DOHH2 (cell line): ENCODE measurements at regions not wholly inside any gene's neighbourhood (a gene's known extent, or its start where the extent isn't known, plus 50 kb on each side); places are given as distances from the start of the nearest gene placed in this dataset.
"Not testable (repeated sequence)": the region's sequence is repeated elsewhere in the genome, so short reads cannot be mapped to it uniquely, and the experiment has no call there.

Source experiments
- H3F3A ChIP-seq: fragments of 200-600 bp; sonication (generic), shearing (Covaris generic); 2 replicates; pipeline ENCODE4 v1.6.0; 2016; ENCODE audit warnings: antibody characterized with exemption, mild to moderate bottlenecking; ENCODE audit not compliant: control insufficient read depth, insufficient read depth
- H3K27ac ChIP-seq: fragments of 200-600 bp; sonication (generic); 2 replicates; pipeline ENCODE4 v1.5.1; 2014; ENCODE audit warnings: low read depth, mild to moderate bottlenecking, low read length, moderate library complexity
- H3K27me3 ChIP-seq: fragments of 200-600 bp; sonication (generic); 2 replicates; pipeline ENCODE4 v1.6.1; 2014; ENCODE audit warnings: mild to moderate bottlenecking, low read length, mixed read lengths; ENCODE audit not compliant: control insufficient read depth
- H3K36me3 ChIP-seq: fragments of 200-600 bp; sonication (generic); 2 replicates; pipeline ENCODE4 v1.6.1; 2014; ENCODE audit warnings: mild to moderate bottlenecking, low read length, moderate library complexity, mixed read lengths; ENCODE audit not compliant: control insufficient read depth
- H3K4me1 ChIP-seq: fragments of 200-600 bp; sonication (generic); 2 replicates; pipeline ENCODE4 v1.6.1; 2014; ENCODE audit warnings: mild to moderate bottlenecking, low read length, mixed read lengths; ENCODE audit not compliant: control insufficient read depth
- H3K4me2 ChIP-seq: fragments of 200-600 bp; sonication (generic); 2 replicates; pipeline ENCODE4 v1.6.0; 2014; ENCODE audit warnings: mild to moderate bottlenecking, low read length, moderate library complexity
- H3K4me3 ChIP-seq: fragments of 200-600 bp; sonication (generic); 2 replicates; pipeline ENCODE4 v1.5.1; 2014; ENCODE audit warnings: mild to moderate bottlenecking, low read length, mixed read lengths
- H3K79me2 ChIP-seq: fragments of 200-600 bp; sonication (generic); 2 replicates; pipeline ENCODE4 v1.6.1; 2014; ENCODE audit warnings: mild to moderate bottlenecking, low read length, mixed read lengths; ENCODE audit not compliant: control insufficient read depth
- H3K9me2 ChIP-seq: fragments of 200-600 bp; sonication (generic); replicated peaks from 2 replicates; pipeline ENCODE4 v1.6.1; 2014; ENCODE audit warnings: mild to moderate bottlenecking, low read length, mixed read lengths; ENCODE audit not compliant: control insufficient read depth
- H3K9me3 ChIP-seq: fragments of 200-600 bp; sonication (generic); 2 replicates; pipeline ENCODE4 v1.6.1; 2014; ENCODE audit warnings: antibody characterized with exemption, low read length, mixed read lengths; ENCODE audit not compliant: control insufficient read depth, insufficient read depth
- H4K20me1 ChIP-seq: fragments of 200-600 bp; sonication (generic); 2 replicates; pipeline ENCODE4 v1.6.0; 2014; ENCODE audit warnings: low read depth, mild to moderate bottlenecking, antibody characterized with exemption, low read length, moderate library complexity; ENCODE audit not compliant: control insufficient read depth, insufficient read depth
- CTCF ChIP-seq: fragments of 200-600 bp; sonication (generic); IDR thresholded peaks from one replicate; pipeline ENCODE4 v1.5.1; 2014; ENCODE audit warnings: antibody characterized with exemption, mild to moderate bottlenecking, low read depth, low read length; ENCODE audit not compliant: poor library complexity, severe bottlenecking
- EZH2phosphoT487 ChIP-seq: fragments of 200-600 bp; sonication (generic); IDR thresholded peaks from 2 replicates; pipeline ENCODE4 v1.6.1; 2017; ENCODE audit warnings: borderline replicate concordance, mild to moderate bottlenecking, antibody characterized with exemption, low read length, moderate library complexity, mixed read lengths

- not testable (repeated sequence) for H3K79me2 ChIP-seq, H3K4me1 ChIP-seq, H3K27me3 ChIP-seq
These were observed 54.0 kb upstream of the TBL1X start for GRCh38 chrX:9410889-9411288.

GRCh38 chrX:9411682-9412081 is 53.2 kb upstream of the TBL1X start:
- not testable (repeated sequence) for H4K20me1 ChIP-seq, H3K4me2 ChIP-seq, H3K27ac ChIP-seq, H3K79me2 ChIP-seq, H3K9me3 ChIP-seq, H3K27me3 ChIP-seq, H3K9me2 ChIP-seq, H3K36me3 ChIP-seq, H3F3A ChIP-seq, H3K4me3 ChIP-seq, H3K4me1 ChIP-seq

More at GRCh38 chrX:9410889-9411288, 54.0 kb upstream of the TBL1X start:
- not testable (repeated sequence) for H3K9me3 ChIP-seq, H3K36me3 ChIP-seq, H3F3A ChIP-seq, H3K4me3 ChIP-seq, H3K4me2 ChIP-seq, H3K27ac ChIP-seq, H4K20me1 ChIP-seq, H3K9me2 ChIP-seq

GRCh38 chrX:9414416-9414815 is 50.4 kb upstream of the TBL1X start:
- Histone ChIP-seq H4K20me1 (no peaks in the 10 kb centered on the region), H3K4me1 (no peaks in the 10 kb centered on the region), H3K27ac (no peak overlapping the region), H3K79me2 (no peaks in the 10 kb centered on the region), H3F3A (no peaks in the 10 kb centered on the region), H3K9me2 (no peaks in the 10 kb centered on the region), H3K4me3 (no peak overlapping the region), H3K27me3 (no peaks in the 10 kb centered on the region), H3K9me3 (no peaks in the 10 kb centered on the region), H3K4me2 (no peak overlapping the region), H3K36me3 (no peaks in the 10 kb centered on the region)
- TF ChIP-seq EZH2phosphoT487 (no peak), CTCF (no peak)
